Fibroblast of lung (primary cell): ENCODE measurements at regions not wholly inside any gene's neighbourhood (a gene's known extent, or its start where the extent isn't known, plus 50 kb on each side); places are given as distances from the start of the nearest gene placed in this dataset.

Experiments
- CTCF ChIP-seq, 2 donors: IDR thresholded peaks in 1 of 2; conservative IDR thresholded peaks in 1 of 2; 1 replicate in 1 of 2; 2 replicates in 1 of 2; pipeline ENCODE4 v1.5.1; 2011 to 2012; ENCODE audit warnings: low read length in 2 of 2, control low read depth in 1 of 2, inconsistent platforms in 1 of 2, low read depth in 1 of 2, mild to moderate bottlenecking in 1 of 2
- EZH2 ChIP-seq: IDR thresholded peaks from 2 replicates; pipeline ENCODE4 v1.5.1; 2012; ENCODE audit warnings: low read length, control low read depth, mild to moderate bottlenecking; ENCODE audit errors: missing control alignments

GRCh38 chrX:45400027-45400779 lies 199.5 kb upstream of the DIPK2B start:
- TF ChIP-seq CTCF (conservative IDR thresholded peaks at IDR 0.05 in 1 of 2, IDR thresholded peaks at IDR 0.05 in 1 of 2; ENCODE audit: low read depth in 1 of 2, low read length in 2 of 2) (no peak), EZH2 (no peak)
